H1 (cell line): ENCODE measurements at regions not wholly inside any gene's neighbourhood (a gene's known extent, or its start where the extent isn't known, plus 50 kb on each side); places are given as distances from the start of the nearest gene placed in this dataset.

Experiments
- CTCF ChIA-PET: fragments of 300-600 bp; sonication (Branson Sonifier 250); formaldehyde crosslinking; loops from one replicate; lab custom pipeline; 2021; ENCODE audit not compliant: partially characterized antibody; lab: Charles Lee
- POLR2A ChIA-PET: fragments of 300-600 bp; sonication (Branson Sonifier 250); formaldehyde crosslinking; loops from one replicate; lab custom pipeline; 2021; ENCODE audit warnings: inconsistent platforms; ENCODE audit not compliant: partially characterized antibody; lab: Charles Lee
- DNase-seq, 2 experiments: peaks; one replicate each; pipeline versions ENCODE4 v3.0.0 to v3.0.0-alpha.2; 2010 to 2022; ENCODE audit warnings: low spot score in 2 of 2, low read depth in 1 of 2, mixed read lengths in 1 of 2
- FAIRE-seq: peaks from 2 replicates; lab custom pipeline; 2011; peaks lifted over from hg19 to GRCh38; lab: Jason Lieb, UNC
- H2AFZ ChIP-seq: 2 replicates; pipeline ENCODE4 v1.8.1; 2012; ENCODE audit warnings: low read length, inconsistent platforms
- H2AK5ac ChIP-seq: 2 replicates; pipeline ENCODE4 v1.6.1; 2013; ENCODE audit warnings: low read depth, low read length
- H2BK120ac ChIP-seq: replicated peaks from 2 replicates; pipeline ENCODE3; 2013; ENCODE audit warnings: low read depth, low read length, inconsistent platforms
- H2BK12ac ChIP-seq: 2 replicates; pipeline ENCODE4 v1.6.1; 2013; ENCODE audit warnings: low read depth, low read length
- H2BK15ac ChIP-seq: 2 replicates; pipeline ENCODE4 v1.6.1; 2013; ENCODE audit warnings: low read length
- H2BK20ac ChIP-seq: 2 replicates; pipeline ENCODE4 v1.6.1; 2013; ENCODE audit warnings: low read length
- H2BK5ac ChIP-seq: 2 replicates; pipeline ENCODE4 v1.6.1; 2013; ENCODE audit warnings: low read depth, low read length
- H3K14ac ChIP-seq: 2 replicates; pipeline ENCODE4 v1.6.1; 2013; ENCODE audit warnings: inconsistent platforms; ENCODE audit not compliant: insufficient read length
- H3K18ac ChIP-seq: 2 replicates; pipeline ENCODE4 v1.6.1; 2013; ENCODE audit warnings: low read length; ENCODE audit errors: extremely low read depth
- H3K23ac ChIP-seq: 2 replicates; pipeline ENCODE4 v1.6.1; 2013; ENCODE audit warnings: inconsistent platforms; ENCODE audit not compliant: insufficient read length
- H3K23me2 ChIP-seq: 2 replicates; pipeline ENCODE4 v1.6.1; 2013; ENCODE audit warnings: low read depth, low read length
- H3K27ac ChIP-seq: 2 replicates; pipeline ENCODE4 v1.6.1; 2011; ENCODE audit warnings: low read depth, low read length, inconsistent platforms
- H3K27me3 ChIP-seq, 4 experiments: replicated peaks in 1 of 4; 1 replicate in 1 of 4; 2 replicates in 3 of 4; pipeline versions ENCODE4 v1.6.1 to v1.8.1; 2011 to 2013; ENCODE audit warnings: low read length in 3 of 4, mild to moderate bottlenecking in 3 of 4, inconsistent platforms in 2 of 4, mixed read lengths in 2 of 4, moderate library complexity in 1 of 4; ENCODE audit not compliant: control insufficient read depth in 3 of 4, insufficient read depth in 3 of 4; ENCODE audit errors: extremely low read depth in 1 of 4
- H3K36me3 ChIP-seq, 4 experiments: 2 replicates each; pipeline versions ENCODE4 v1.6.1 to v1.8.1; 2011 to 2013; ENCODE audit warnings: mild to moderate bottlenecking in 4 of 4, low read length in 3 of 4, moderate library complexity in 2 of 4, control low read depth in 1 of 4, inconsistent platforms in 1 of 4; ENCODE audit not compliant: insufficient read depth in 4 of 4, control insufficient read depth in 2 of 4
- H3K4ac ChIP-seq: replicated peaks from 2 replicates; pipeline ENCODE3; 2013; ENCODE audit warnings: low read length, low read depth, mixed read lengths, inconsistent platforms; ENCODE audit not compliant: insufficient read length
- H3K4me1 ChIP-seq, 4 experiments: replicated peaks in 1 of 4; 1 replicate in 1 of 4; 2 replicates in 3 of 4; pipeline versions ENCODE4 v1.6.1 to v1.8.1; 2011 to 2013; ENCODE audit warnings: low read length in 3 of 4, inconsistent platforms in 2 of 4, mixed read lengths in 1 of 4; ENCODE audit not compliant: insufficient read depth in 4 of 4, control insufficient read depth in 3 of 4
- H3K4me2 ChIP-seq, 2 experiments: 2 replicates each; pipeline versions ENCODE4 v1.6.1 to v1.8.1; 2011 to 2013; ENCODE audit warnings: low read depth in 2 of 2, low read length in 2 of 2, control low read depth in 1 of 2, inconsistent platforms in 1 of 2, mild to moderate bottlenecking in 1 of 2; ENCODE audit not compliant: insufficient read depth in 1 of 2
- H3K4me3 ChIP-seq, 4 experiments: fragments of 200-600, 300-600 bp in 1 of 4; sonication (generic), shearing (Covaris generic), sonication (Bioruptor Twin) in 1 of 4; 2 replicates each; pipeline versions ENCODE4 v1.5.1 to v1.8.1; 2011 to 2016; ENCODE audit warnings: low read length in 4 of 4, low read depth in 3 of 4, control low read depth in 2 of 4, inconsistent platforms in 2 of 4, mild to moderate bottlenecking in 2 of 4, mixed read lengths in 1 of 4, moderate library complexity in 1 of 4; ENCODE audit not compliant: insufficient read depth in 2 of 4; ENCODE audit errors: extremely low read depth in 1 of 4
- H3K56ac ChIP-seq: replicated peaks from 2 replicates; pipeline ENCODE3; 2013; ENCODE audit warnings: low read depth, mild to moderate bottlenecking, mixed read lengths, low read length, inconsistent platforms; ENCODE audit not compliant: insufficient read length
- H3K79me1 ChIP-seq: 2 replicates; pipeline ENCODE4 v1.6.1; 2013; ENCODE audit warnings: low read depth, low read length, control low read depth
- H3K79me2 ChIP-seq, 2 experiments: 2 replicates each; pipeline versions ENCODE4 v1.6.1 to v1.8.1; 2012 to 2013; ENCODE audit warnings: low read length in 2 of 2, mild to moderate bottlenecking in 2 of 2, inconsistent platforms in 1 of 2; ENCODE audit not compliant: insufficient read depth in 2 of 2, control insufficient read depth in 1 of 2
- H3K9ac ChIP-seq, 4 experiments: replicated peaks in 1 of 4; 1 replicate in 1 of 4; 2 replicates in 3 of 4; pipeline versions ENCODE4 v1.6.1 to v1.8.1; 2011 to 2013; ENCODE audit warnings: low read depth in 3 of 4, low read length in 3 of 4, control low read depth in 2 of 4, mild to moderate bottlenecking in 2 of 4, moderate library complexity in 2 of 4, inconsistent platforms in 1 of 4; ENCODE audit errors: extremely low read depth in 1 of 4
- H3K9me3 ChIP-seq, 2 experiments: 2 replicates each; pipeline versions ENCODE4 v1.6.1 to v1.8.1; 2012 to 2013; ENCODE audit warnings: mild to moderate bottlenecking in 2 of 2, moderate library complexity in 2 of 2, control low read depth in 1 of 2, inconsistent platforms in 1 of 2, low read depth in 1 of 2, low read length in 1 of 2, mixed read lengths in 1 of 2; ENCODE audit not compliant: insufficient read depth in 2 of 2
- H4K20me1 ChIP-seq, 2 experiments: replicated peaks in 1 of 2; 2 replicates each; pipeline versions ENCODE3 to v1.8.1; 2011 to 2013; ENCODE audit warnings: inconsistent platforms in 2 of 2, low read length in 2 of 2, mild to moderate bottlenecking in 1 of 2; ENCODE audit not compliant: insufficient read depth in 2 of 2, control insufficient read depth in 1 of 2
- H4K5ac ChIP-seq: 2 replicates; pipeline ENCODE4 v1.6.1; 2013; ENCODE audit warnings: low read length, low read depth, mixed read lengths, inconsistent platforms; ENCODE audit not compliant: insufficient read length
- H4K8ac ChIP-seq: 2 replicates; pipeline ENCODE4 v1.8.0; 2013; ENCODE audit warnings: mild to moderate bottlenecking, moderate library complexity, low read length, inconsistent platforms; ENCODE audit not compliant: insufficient read depth; ENCODE audit errors: extremely low read depth
- H4K91ac ChIP-seq: replicated peaks from 2 replicates; pipeline ENCODE3; 2013; ENCODE audit warnings: low read length, mixed read lengths, inconsistent platforms; ENCODE audit not compliant: insufficient read length
- RAD21 ChIP-seq, 2 experiments: IDR thresholded peaks in 1 of 2; conservative IDR thresholded peaks in 1 of 2; 2 replicates each; pipeline ENCODE4 v1.6.1; 2011; ENCODE audit warnings: low read depth in 2 of 2, low read length in 2 of 2, improper control_type of control experiment in 1 of 2, inconsistent platforms in 1 of 2, mild to moderate bottlenecking in 1 of 2, moderate library complexity in 1 of 2
- SAP30 ChIP-seq: fragments of 300-600 bp; sonication (generic); IDR thresholded peaks from 2 replicates; pipeline ENCODE4 v1.7.1; 2012; ENCODE audit warnings: low read length, moderate library complexity, mild to moderate bottlenecking, inconsistent platforms; ENCODE audit not compliant: insufficient read depth, insufficient replicate concordance
- WGBS, 2 experiments: shearing (Covaris generic) in 1 of 2; methylation state at CpG; one replicate each; pipeline versions ENCODE4 v1.1.6 to v1.1.7; 2013 to 2015; ENCODE audit warnings: low lambda C conversion rate in 2 of 2, mixed read lengths in 2 of 2, inconsistent platforms in 1 of 2, low coverage in 1 of 2, missing lambda C conversion rate in 1 of 2; ENCODE audit not compliant: insufficient replicate concordance in 2 of 2, insufficient coverage in 1 of 2, insufficient read length in 1 of 2; ENCODE audit errors: extremely low coverage in 1 of 2, missing lambda C conversion rate in 1 of 2; 5-methylcytosine and 5-hydroxymethylcytosine counted together

DNA sequence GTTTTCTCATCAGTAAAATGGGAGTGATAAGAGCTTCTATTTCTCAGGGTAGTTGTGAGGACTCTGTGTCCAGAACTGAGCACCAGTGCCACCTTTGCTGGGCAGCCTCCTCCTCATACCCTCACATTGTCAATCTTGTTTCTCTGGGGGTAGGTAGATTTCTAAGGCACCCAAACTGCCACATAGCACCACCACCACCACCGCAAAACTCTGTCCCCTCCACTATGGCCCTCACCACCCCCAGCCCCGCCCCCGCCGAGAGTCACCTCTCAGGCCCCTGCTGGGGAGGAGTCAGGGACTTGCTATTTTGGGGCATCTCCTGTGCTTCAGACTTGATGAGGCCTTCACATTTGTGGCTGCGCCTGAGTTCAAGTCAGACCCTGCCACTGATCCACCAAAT, 549.2 kb downstream of the PTPRU start:
- Histone ChIP-seq H2BK120ac (no peak overlapping the region), H3K79me1 (no peaks in the 10 kb centered on the region), H3K27ac (no peak overlapping the region), H4K5ac (no peak overlapping the region), H2BK15ac (no peak overlapping the region), H2BK5ac (no peak overlapping the region), H3K14ac (no peak overlapping the region), H3K56ac (no peak overlapping the region), H3K4me1 (no peaks in the 10 kb centered on the region), H3K9me3 (no peaks in the 10 kb centered on the region), H3K4ac (no peak overlapping the region), H3K9ac (no peak overlapping the region), H3K4me3 (no peak overlapping the region), H2AFZ (no peak overlapping the region), H3K18ac (no peak overlapping the region), H3K27me3 (no peaks in the 10 kb centered on the region), H4K20me1 (no peaks in the 10 kb centered on the region), H3K79me2 (no peaks in the 10 kb centered on the region), H3K23me2 (no peaks in the 10 kb centered on the region), H4K91ac (no peak overlapping the region), H4K8ac (no peak overlapping the region), H2BK20ac (no peak overlapping the region), H3K23ac (no peak overlapping the region), H3K36me3 (no peaks in the 10 kb centered on the region), H2AK5ac (no peak overlapping the region), H2BK12ac (no peak overlapping the region), H3K4me2 (no peak overlapping the region)
- WGBS, 2 experiments, result 93% methylated on average over 1 of the region's 5 CpGs; no CpG with 5 or more reads in 1 of the 2 experiments
- FAIRE-seq (no peak), DNase-seq (no peak)
- POLR2A ChIA-PET, result no interaction called here
- CTCF ChIA-PET, result interaction anchor here (1.2 to 4.0 kb wide), 4 partner anchors 8 to 82 kb away, joined by 3 to 13 read pairs (median 4); no protein-coding TSS in a partner anchor
- TF ChIP-seq RAD21 (IDR thresholded peaks at IDR 0.05 in 1 of 2, conservative IDR thresholded peaks at IDR 0.05 in 1 of 2; ENCODE audit: low read depth in 2 of 2, low read length in 2 of 2) (no peak), SAP30 (no peak)
